PC-3 (cell line): ENCODE measurements at regions not wholly inside any gene's neighbourhood (a gene's known extent, or its start where the extent isn't known, plus 50 kb on each side); places are given as distances from the start of the nearest gene placed in this dataset.
A peak's percentile ranks its signal among the peaks of the same experiment; 100 is the strongest.

ENCODE experiments used
- ATAC-seq: fragments of 200-7000 bp; cut with Tn5 transposase; 2 replicates; pipeline ENCODE4 v1.9.1; 2020; ENCODE audit warnings: mild to moderate bottlenecking, moderate library complexity
- BruUV-seq: library from RNA; stranded (reverse); fragments of 400-500 nt; replicated peaks from 2 replicates; lab custom pipeline; 2021; lab: Mats Ljungman, UMichigan
- CTCF ChIA-PET: fragments of 300-600 bp; sonication (Branson Sonifier 250); formaldehyde crosslinking; loops from one replicate; lab custom pipeline; 2022; ENCODE audit warnings: antibody characterized with exemption; lab: Charles Lee
- POLR2A ChIA-PET: fragments of 300-600 bp; sonication (Branson Sonifier 250); formaldehyde crosslinking; loops from one replicate; lab custom pipeline; 2022; ENCODE audit warnings: antibody characterized with exemption; ENCODE audit not compliant: unreplicated experiment; lab: Charles Lee
- DNase-seq: peaks from one replicate; pipeline ENCODE4 v3.0.0-alpha.2; 2015
- H2AFZ ChIP-seq: fragments of 300-600 bp; sonication (generic); 2 replicates; pipeline ENCODE4 v1.6.0; 2016; ENCODE audit warnings: antibody characterized with exemption, low read length
- H3F3A ChIP-seq: fragments of 300-600 bp; sonication (generic); one replicate; pipeline ENCODE4 v1.6.0; 2017; ENCODE audit warnings: antibody characterized with exemption, low read length, control low read depth, mild to moderate bottlenecking; ENCODE audit not compliant: unreplicated experiment
- H3K27ac ChIP-seq: fragments of 300-600 bp; sonication (generic); 2 replicates; pipeline ENCODE4 v1.5.1; 2016; ENCODE audit warnings: mild to moderate bottlenecking, low read length
- H3K27me3 ChIP-seq: fragments of 300-600 bp; sonication (generic); 2 replicates; pipeline ENCODE4 v1.6.1; 2016; ENCODE audit warnings: low read length, mixed read lengths
- H3K36me3 ChIP-seq: fragments of 300-600 bp; sonication (generic); 2 replicates; pipeline ENCODE4 v1.6.1; 2016; ENCODE audit warnings: low read depth, mixed run types, low read length, mixed read lengths
- H3K4me1 ChIP-seq: fragments of 300-600 bp; sonication (generic); 2 replicates; pipeline ENCODE4 v1.5.1; 2016; ENCODE audit warnings: low read length; ENCODE audit not compliant: insufficient read depth
- H3K4me2 ChIP-seq: fragments of 300-600 bp; sonication (generic); 2 replicates; pipeline ENCODE4 v1.6.0; 2016; ENCODE audit warnings: low read length
- H3K4me3 ChIP-seq: fragments of 300-600 bp; sonication (generic); 2 replicates; pipeline ENCODE4 v1.5.1; 2016; ENCODE audit warnings: mild to moderate bottlenecking, low read length, mixed read lengths
- H3K79me2 ChIP-seq: fragments of 300-600 bp; sonication (generic); 2 replicates; pipeline ENCODE4 v1.6.1; 2017; ENCODE audit warnings: low read length, mixed read lengths
- H3K9ac ChIP-seq: fragments of 300-600 bp; sonication (generic); 2 replicates; pipeline ENCODE4 v1.6.0; 2016; ENCODE audit warnings: mild to moderate bottlenecking, low read length
- H3K9me2 ChIP-seq: fragments of 300-600 bp; sonication (generic); replicated peaks from 2 replicates; pipeline ENCODE4 v1.6.1; 2016; ENCODE audit warnings: mixed run types, low read length, mixed read lengths
- H3K9me3 ChIP-seq: fragments of 300-600 bp; sonication (generic); 2 replicates; pipeline ENCODE4 v1.6.1; 2016; ENCODE audit warnings: low read length, mixed read lengths
- H4K20me1 ChIP-seq: fragments of 300-600 bp; sonication (generic); 2 replicates; pipeline ENCODE4 v1.6.1; 2016; ENCODE audit warnings: low read length, mixed read lengths
- CTCF ChIP-seq: fragments of 300-600 bp; sonication (generic); conservative IDR thresholded peaks from 2 replicates; pipeline ENCODE4 v1.5.1; 2017; ENCODE audit warnings: antibody characterized with exemption, low read depth, mild to moderate bottlenecking, low read length
- EZH2 ChIP-seq: fragments of 300-600 bp; sonication (generic); IDR thresholded peaks from one replicate; pipeline ENCODE4 v1.6.1; 2017; ENCODE audit warnings: antibody characterized with exemption, mild to moderate bottlenecking, low read length; ENCODE audit not compliant: unreplicated experiment
- EZH2phosphoT487 ChIP-seq: fragments of 300-600 bp; sonication (generic); IDR thresholded peaks from 2 replicates; pipeline ENCODE4 v1.6.1; 2018; ENCODE audit warnings: mild to moderate bottlenecking, antibody characterized with exemption, low read length, borderline replicate concordance
- intact Hi-C: fragments of 100-400 bp; cut with micrococcal nuclease; formaldehyde crosslinking; loops from 2 replicates; pipeline ENCODE4 v1.9.0; 2023

- Histone ChIP-seq H3F3A (no peaks in the 10 kb centered on the region), H3K9me3 (no peaks in the 10 kb centered on the region), H3K27ac (no peak overlapping the region), H3K79me2 (no peaks in the 10 kb centered on the region), H3K4me1 (0 out of 2 replicates have a peak, but pooled peaks cover 8% of the 10 kb centered on the region), H3K4me2 (no peak overlapping the region), H2AFZ (no peak overlapping the region), H3K4me3 (no peak overlapping the region), H3K9ac (no peak overlapping the region), H4K20me1 (no peaks in the 10 kb centered on the region), H3K36me3 (no peaks in the 10 kb centered on the region), H3K27me3 (no peaks in the 10 kb centered on the region), H3K9me2 (no peaks in the 10 kb centered on the region)
- CTCF ChIA-PET, result no interaction called here
- TF ChIP-seq CTCF, result no peak
- TF ChIP-seq EZH2phosphoT487, result no peak
- TF ChIP-seq EZH2, result no peak
- DNase-seq (peak; percentile 25), ATAC-seq (no peak)
- intact Hi-C loops, result no loop called here
- no TSS peak for BruUV-seq
- POLR2A ChIA-PET, result no interaction called here
Observed at GRCh38 chr10:10786109-10787090, 231.3 kb upstream of the CELF2 start.

- no peak for ATAC-seq
- intact Hi-C loops, result no loop called here
- no peak overlapping the region for H2AFZ ChIP-seq
- H3K9me2 ChIP-seq, result no peaks in the 10 kb centered on the region
- no peak for DNase-seq
- H3K79me2 ChIP-seq, result no peaks in the 10 kb centered on the region
- ChIA-PET POLR2A (no interaction called here), CTCF (no interaction called here)
- H3K9me3 ChIP-seq, result no peaks in the 10 kb centered on the region
- H3K4me3 ChIP-seq, result no peak overlapping the region
- H3F3A ChIP-seq, result no peaks in the 10 kb centered on the region
- H3K4me1 ChIP-seq, result peaks cover 10% of the 10 kb centered on the region; the same call in 1 of the 2 replicates
- H3K36me3 ChIP-seq, result no peaks in the 10 kb centered on the region
- H3K9ac ChIP-seq, result no peak overlapping the region
- no peak overlapping the region for H3K27ac ChIP-seq
- no peak for TF ChIP-seq EZH2
- no peak for TF ChIP-seq CTCF
- no peak for TF ChIP-seq EZH2phosphoT487
- no peaks in the 10 kb centered on the region for H4K20me1 ChIP-seq
- H3K27me3 ChIP-seq, result no peaks in the 10 kb centered on the region
- H3K4me2 ChIP-seq, result no peak overlapping the region
- BruUV-seq, result no TSS peak
Observed at GRCh38 chr10:10787586-10787985, 230.1 kb upstream of the CELF2 start.

GRCh38 chr10:10788761-10789160, 228.9 kb upstream of the CELF2 start:
- intact Hi-C loops, result no loop called here
- Histone ChIP-seq H4K20me1 (no peaks in the 10 kb centered on the region), H3K9me2 (no peaks in the 10 kb centered on the region), H3K4me3 (no peak overlapping the region), H3K79me2 (no peaks in the 10 kb centered on the region), H3K36me3 (no peaks in the 10 kb centered on the region), H3K27me3 (no peaks in the 10 kb centered on the region), H3K27ac (no peak overlapping the region), H3K4me2 (no peak overlapping the region), H3K4me1 (peaks cover 7% of the 10 kb centered on the region; the same call in 1 of the 2 replicates), H2AFZ (no peak overlapping the region), H3K9me3 (no peaks in the 10 kb centered on the region), H3K9ac (no peak overlapping the region), H3F3A (no peaks in the 10 kb centered on the region)
- BruUV-seq, result no TSS peak
- DNase-seq (no peak), ATAC-seq (no peak)
- no peak for TF ChIP-seq EZH2
- ChIA-PET CTCF (no interaction called here), POLR2A (no interaction called here)
